GM03348 (cell line): ENCODE measurements at regions not wholly inside any gene's neighbourhood (a gene's known extent, or its start where the extent isn't known, plus 50 kb on each side); places are given as distances from the start of the nearest gene placed in this dataset.
"Not testable (repeated sequence)": the region's sequence is repeated elsewhere in the genome, so short reads cannot be mapped to it uniquely, and the experiment has no call there.

Source experiments
- DNase-seq: peaks from one replicate; pipeline ENCODE4 v3.0.0; 2012; ENCODE audit warnings: low spot score

DNA sequence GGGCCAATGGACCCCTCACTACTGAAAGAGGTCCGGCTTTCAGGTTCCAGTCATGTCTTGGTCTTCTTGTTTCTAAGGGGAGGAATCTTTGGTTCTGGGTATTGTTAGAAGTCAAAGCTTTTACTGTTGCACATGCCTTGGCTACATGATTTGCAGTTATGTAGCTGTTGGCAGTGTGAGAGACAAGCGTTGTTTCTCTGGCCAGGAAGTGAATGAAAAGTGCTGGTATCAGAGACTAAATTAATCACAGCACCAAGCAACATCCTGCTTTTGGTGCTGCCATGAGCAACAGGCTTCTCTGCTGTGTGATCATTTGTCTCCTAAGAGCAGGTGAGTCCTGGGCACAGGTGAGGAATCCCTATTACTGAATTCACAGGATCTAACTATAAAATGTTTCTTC is 100.1 kb upstream of the PRSS3 start:
- no peak for DNase-seq

DNA sequence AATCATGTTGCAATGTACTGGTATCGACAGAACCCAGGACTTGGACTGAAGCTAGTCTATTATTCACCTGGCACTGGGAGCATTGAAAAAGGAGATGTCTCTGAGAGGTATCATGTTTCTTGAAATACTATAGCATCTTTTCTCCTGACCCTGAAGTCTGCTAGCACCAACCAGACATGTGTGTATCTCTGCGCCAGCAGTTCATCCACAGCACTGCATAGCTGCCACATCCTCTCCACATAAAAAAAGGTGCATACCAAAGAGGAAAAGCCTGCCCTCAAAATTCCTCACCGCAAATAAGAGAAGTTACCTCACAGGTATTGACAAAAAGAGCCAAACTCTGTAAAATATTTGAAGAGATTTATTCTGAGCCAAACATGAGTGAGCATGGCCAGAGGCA is 99.5 kb upstream of the PRSS3 start:
- DNase-seq: no peak

DNA sequence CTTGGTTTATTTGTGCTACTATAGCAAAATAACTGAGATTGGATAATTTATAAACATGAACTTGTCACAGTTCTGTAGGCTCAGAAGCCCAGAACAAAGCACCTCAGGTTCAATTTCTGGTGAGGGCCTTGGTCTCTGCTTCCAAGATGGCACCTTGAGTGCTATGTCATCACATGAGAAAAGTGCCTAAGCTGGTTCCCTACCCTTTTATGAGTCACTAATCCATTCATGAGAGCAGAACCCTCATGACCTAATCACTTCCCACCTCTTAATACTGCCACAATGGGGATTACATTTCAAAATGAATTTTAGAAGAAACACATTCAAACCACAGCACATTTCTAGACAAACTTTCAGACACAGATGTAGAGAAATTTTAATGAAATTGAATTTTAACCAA is 98.2 kb upstream of the PRSS3 start:
- no peak for DNase-seq

DNA sequence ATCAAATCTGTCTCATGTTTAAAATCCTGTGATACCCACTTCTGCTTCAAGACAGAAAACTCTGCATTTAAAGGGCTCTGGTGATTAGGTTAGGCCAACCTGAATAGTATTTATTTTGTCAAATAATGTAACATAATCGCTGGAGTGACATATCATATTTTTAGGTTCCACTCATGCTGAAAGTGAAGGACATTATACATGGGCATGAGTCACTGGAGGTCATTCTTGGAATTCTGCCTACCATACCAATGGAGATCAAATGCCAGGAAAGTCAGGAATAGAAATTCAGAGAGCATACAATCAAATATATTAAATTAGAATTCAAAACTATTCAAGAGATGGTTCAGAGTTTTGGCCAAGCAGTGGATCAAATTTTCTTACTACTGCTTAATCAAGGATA is 97.1 kb upstream of the PRSS3 start:
- no peak for DNase-seq

DNA sequence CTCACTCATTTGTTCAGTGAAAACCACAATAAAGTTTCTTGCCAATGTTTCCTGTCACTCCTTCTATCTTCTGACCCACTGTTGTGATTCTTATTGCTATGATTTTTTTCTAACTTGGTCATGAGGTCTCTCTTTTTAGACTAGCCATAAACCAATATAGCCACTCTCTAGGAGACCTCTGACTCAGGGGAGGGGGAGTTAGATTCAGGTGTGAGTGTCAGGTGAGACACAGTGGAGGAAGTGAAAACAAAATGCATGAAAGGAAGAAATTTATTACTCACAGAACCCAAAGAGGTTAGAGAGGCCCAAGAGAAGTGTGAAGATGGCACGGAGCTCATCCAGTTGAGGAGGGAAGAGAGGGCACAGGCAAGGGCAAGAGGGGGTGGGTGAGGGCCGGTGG is 94.4 kb upstream of the PRSS3 start:
- not testable (repeated sequence) for DNase-seq

DNA sequence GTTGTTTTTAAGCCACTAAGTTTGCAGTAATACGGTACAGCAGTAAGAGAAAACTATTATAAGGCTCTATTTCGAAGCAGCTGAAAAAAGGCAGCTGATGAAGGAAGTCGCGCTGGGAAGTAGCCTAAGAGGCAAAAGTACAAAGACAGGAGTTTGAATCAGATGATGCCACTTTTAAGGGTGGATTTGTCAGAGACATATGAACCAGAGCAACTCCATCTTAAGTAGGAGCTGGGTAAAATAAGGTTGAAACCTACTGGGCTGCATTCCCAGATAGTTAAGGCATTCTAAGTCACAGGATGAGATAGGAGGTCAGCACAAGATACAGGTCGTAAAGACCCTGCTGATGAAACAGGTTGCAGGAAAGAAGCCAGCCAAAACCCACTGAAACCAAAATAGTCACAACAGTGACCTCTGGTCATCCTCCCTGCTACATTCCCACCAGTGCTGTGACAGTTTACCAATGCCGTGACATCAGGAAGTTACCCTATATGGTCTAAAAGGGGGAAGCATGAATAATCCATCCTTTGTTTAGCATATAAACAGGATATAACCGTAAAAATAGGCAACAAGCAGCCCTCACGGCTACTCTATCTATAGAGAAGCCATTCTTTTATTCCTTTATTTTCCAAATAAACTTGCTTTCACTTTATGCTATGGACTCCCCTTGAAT is 91.8 kb upstream of the PRSS3 start:
- no peak for DNase-seq

DNA sequence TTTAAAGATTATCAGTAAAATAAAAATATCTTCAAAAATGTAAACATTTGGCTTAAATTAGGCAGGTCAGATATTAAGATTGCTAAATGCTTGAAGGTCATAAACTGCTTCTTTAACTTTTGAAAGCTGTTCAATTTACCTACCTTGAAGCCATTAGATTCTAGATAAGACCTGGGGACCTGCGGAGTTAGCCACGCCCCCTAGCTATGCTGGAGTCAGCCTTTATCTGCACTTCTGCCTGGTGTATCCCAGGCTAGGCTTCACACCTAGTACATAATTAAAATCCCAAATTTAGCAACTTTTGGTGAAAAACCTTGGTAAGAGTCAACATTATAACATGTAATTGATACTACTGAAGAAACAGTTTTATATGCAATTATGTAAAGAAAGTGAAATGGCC is 89.9 kb upstream of the PRSS3 start:
- DNase-seq: not testable (repeated sequence)

- DNase-seq: no peak
Measured at GRCh38 chr9:33708441-33708840, 86.9 kb upstream of the PRSS3 start.

DNA sequence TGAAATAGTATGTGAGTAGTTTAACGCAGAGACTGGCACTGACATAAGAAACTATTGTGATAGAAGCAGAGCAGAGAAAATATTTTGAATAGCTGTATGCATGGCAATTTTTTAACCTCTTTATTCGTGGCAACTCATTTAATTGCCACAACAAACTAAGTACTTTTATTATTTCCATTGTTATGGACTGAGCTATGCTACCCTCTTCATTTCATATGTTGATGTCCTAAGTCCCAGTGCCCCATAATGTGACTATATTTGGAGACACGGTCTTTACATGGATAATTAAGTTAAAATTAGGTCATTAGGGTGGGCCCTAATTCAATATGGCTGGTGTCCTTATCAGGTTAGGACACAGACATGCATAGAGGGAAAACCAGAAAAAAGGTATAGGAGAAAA is 86.1 kb upstream of the PRSS3 start:
- DNase-seq: no peak

DNA sequence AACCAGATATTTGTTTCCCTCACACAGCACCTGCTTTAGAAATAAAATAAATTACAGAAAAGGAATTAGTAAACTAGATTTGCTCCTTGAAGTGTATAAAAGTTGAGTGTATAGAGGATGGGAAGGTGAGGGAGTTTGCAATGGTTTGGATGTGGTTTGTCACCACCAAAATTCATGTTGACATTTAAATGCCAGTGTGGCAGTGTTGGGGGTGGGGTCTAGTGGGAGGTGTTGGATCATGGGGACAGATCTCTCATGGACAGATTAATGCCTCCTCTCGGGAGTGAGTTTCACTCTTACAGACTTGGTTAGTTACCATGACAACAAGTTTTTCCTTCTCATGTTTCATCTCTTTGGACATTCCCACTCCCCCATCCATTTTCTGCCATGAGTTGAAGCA is 83.9 kb upstream of the PRSS3 start:
- not testable (repeated sequence) for DNase-seq

DNA sequence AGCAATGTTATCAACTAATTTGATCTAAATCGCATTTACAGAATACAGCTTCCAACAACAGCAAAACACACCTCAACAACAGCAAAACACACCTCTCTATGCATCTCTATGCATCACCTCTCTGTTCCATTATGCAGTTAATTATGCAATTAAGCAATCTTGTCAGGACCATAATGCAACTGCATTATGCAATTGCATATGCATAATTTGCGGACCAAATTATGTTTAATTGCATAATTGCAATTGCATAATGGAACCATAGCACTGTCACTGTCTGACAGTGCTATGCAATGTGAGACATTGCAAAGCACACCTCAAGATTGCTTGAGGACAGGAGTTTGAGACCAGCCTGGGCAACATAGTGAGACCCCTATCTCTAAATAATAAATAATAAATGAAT is 80.4 kb upstream of the PRSS3 start:
- DNase-seq: no peak

- no peak for DNase-seq
Measured at GRCh38 chr9:33718987-33719386, 76.4 kb upstream of the PRSS3 start.

GRCh38 chr9:33719581-33720374 is 75.6 kb upstream of the PRSS3 start:
- DNase-seq: peak; percentile 7

DNA sequence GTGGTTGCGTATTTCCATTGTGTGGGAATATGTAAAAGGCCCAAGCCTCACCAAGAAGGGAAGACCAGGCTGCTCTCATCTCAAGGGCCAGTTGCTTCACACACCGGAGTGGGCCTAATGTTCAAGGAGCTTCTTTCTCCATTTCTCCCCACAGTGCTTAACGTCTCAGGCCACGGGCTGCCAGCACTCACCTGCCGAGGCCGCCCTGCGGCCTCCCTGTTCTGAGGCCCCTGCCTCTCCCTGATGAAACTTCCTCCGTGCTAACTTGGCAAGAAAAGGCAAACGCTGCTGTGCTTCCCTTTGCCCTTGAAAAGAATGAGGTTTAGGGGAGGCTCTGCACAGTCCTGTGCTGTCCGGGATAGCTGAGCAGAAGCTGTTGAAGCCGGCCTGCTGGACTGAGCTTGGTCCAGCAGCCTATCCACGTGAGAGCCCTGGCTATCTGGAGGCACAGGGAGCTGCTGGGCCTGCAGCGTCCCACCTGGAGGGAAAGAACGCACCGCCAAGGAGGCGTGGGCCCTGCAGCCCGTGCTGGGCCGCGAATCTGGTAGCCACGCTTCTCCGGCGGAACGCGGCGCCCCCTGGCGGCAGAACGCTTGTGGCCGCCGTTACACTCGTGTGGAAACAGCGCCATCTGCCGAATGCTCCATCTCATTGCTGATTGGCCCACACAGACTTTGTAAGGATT is 73.5 kb upstream of the PRSS3 start:
- DNase-seq: peak; percentile 77

DNA sequence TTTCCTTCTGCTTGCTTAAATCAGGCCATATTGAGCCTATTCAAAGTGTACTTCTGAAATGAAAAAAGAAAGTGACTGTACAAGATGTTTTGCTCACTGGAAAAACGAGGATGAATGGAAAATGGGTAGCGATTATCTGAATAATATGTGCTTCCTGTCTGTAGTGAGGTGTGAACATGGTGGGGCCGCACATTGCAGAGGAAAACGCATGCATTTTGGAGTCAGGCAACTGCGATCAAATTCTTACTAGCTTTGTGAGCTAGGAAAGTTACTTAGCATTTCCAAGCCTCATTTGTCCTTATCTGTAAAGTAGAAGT is 73.0 kb upstream of the PRSS3 start:
- DNase-seq: no peak

DNA sequence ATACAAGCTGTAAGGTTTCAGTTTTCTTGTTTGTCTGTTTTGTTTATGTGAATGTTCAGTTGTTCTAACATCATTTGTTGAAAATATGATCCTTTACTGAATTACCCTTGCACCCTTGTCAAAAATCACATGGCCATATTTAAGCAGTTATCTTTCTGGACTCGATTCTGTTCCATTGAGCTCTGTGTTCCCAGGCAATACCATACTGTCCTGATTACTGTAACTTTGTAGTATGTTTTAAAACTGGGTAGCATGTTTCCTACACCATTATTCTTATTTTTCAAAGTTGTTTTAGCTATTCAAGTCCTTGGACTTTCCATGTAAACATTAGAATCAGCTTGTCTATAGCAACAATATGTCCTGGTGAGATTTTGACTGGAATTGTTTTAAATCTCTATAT is 66.7 kb upstream of the PRSS3 start:
- no peak for DNase-seq

- DNase-seq: no peak
Measured at GRCh38 chr9:33731142-33731541, 64.2 kb upstream of the PRSS3 start.

GRCh38 chr9:33731625-33732024 is 63.7 kb upstream of the PRSS3 start:
- no peak for DNase-seq

GRCh38 chr9:33734247-33734940 is 61.0 kb upstream of the PRSS3 start:
- DNase-seq: not testable (repeated sequence)

DNA sequence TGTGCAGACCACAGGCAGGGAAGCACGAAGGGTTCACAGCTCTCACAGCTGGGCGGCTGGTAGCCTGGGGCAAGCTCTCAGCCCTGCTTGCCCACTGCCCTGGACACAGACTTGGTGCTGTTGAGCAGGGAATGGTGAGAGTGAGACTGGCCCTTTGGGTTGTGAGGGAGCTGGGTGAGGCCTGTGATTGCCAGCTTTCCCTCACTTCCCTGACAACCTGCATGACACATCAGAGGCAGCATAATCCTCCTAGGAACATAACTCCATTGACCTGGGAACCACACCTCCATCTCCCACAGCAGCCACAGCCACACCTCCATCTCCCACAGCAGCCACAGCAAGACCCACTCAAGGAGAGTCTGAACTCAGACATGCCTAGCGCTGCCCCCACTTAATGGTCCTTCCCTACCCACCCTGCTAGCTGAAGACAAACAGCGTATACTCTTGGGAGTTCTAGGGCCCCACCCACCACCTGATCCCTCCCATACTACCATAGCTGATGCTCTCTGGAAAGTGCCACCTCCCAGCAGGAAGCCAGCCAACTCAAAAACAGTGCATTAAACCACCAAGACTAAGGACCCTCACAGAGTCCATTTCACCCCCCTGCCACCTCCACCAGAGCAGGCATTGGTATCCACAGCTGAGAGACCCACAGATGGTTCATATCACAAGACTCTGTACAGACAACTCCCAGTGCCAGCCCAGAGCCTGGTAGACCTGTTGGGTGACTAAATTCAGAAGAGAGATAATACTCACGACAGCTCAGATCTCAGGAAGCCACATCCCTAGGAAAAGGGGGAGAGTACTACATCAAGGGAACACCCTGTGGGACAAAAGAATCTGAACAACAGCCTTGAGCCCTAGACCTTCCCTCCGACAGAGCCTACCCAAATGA is 60.2 kb upstream of the PRSS3 start:
- not testable (repeated sequence) for DNase-seq

DNA sequence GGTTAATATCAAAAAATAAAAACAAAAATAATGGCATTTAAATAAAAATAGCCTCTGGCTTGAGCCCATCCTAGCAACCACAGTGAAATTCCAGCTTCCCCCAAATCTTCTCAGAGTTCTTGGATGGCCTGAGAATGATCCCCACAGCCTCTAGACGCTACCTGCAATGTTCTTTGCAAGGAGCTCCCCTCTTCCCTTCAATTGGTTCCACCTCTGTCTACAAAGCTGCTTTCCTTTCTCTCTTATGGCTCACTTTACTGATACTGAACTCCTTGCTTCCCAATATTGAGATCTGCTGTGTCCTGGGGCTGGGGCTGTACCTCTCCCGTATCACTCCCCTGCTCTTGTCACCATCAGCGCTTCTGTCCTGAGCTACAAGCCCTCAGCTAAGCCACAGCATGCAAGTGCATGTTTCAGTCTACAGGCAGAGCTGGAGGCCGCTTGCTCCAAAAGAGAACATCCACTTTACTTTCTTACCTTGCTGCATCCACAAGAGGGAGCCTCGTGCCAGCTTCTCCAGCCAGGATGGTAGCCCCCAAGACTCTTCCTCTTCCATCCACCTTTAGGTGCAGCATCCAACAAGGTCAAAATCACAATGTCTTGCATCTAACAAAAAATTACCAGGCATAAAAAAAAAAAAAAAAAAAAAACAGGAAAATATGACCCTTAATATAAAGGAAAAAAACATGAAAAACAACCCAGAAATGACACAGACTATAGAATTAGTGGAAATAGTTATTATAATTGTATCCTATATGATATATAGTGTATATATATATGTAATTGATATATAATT is 57.4 kb upstream of the PRSS3 start:
- DNase-seq: peak; percentile 55
